ENCODE measurements at regions not wholly inside any gene's neighbourhood (a gene's known extent, or its start where the extent isn't known, plus 50 kb on each side); places are given as distances from the start of the nearest gene placed in this dataset.
A peak's percentile ranks its signal among the peaks of the same experiment; 100 is the strongest.

- TF ChIP-seq MXD4 (CRISPR knock-in tag; IDR thresholded peaks at IDR 0.05) = peak; percentile 43; the same call in 1 of the 2 replicates
- TF ChIP-seq ZNF607 (CRISPR knock-in tag; IDR thresholded peaks at IDR 0.05; ENCODE audit: borderline replicate concordance) = no peak
- TF ChIP-seq GMEB1 (CRISPR knock-in tag; IDR thresholded peaks at IDR 0.05; ENCODE audit: borderline replicate concordance) = peak; percentile 63; the same call in 1 of the 2 replicates
- TF ChIP-seq ZNF256 (CRISPR knock-in tag; conservative IDR thresholded peaks at IDR 0.05) = no peak
- 0 out of 2 replicates have a peak, but pooled peaks have one; percentile 7 for TF ChIP-seq ZNF816 (CRISPR knock-in tag; IDR thresholded peaks at IDR 0.05; ENCODE audit: borderline replicate concordance)
- no peak for TF ChIP-seq JUNB (CRISPR knock-in tag; IDR thresholded peaks at IDR 0.05; ENCODE audit: borderline replicate concordance)
- no peak; the same call in 1 of the 2 replicates for TF ChIP-seq ZSCAN9 (CRISPR knock-in tag; IDR thresholded peaks at IDR 0.05; ENCODE audit: borderline replicate concordance)
- no peak for TF ChIP-seq ZBTB49 (CRISPR knock-in tag; IDR thresholded peaks at IDR 0.05; ENCODE audit: borderline replicate concordance)
- no peak for TF ChIP-seq MTA3 (CRISPR knock-in tag; IDR thresholded peaks at IDR 0.05)
- TF ChIP-seq ZNF282 (IDR thresholded peaks at IDR 0.05; ENCODE audit: partially characterized antibody) = no peak
- peak; percentile 96 for TF ChIP-seq SALL1 (CRISPR knock-in tag; IDR thresholded peaks at IDR 0.05)
- TF ChIP-seq ZNF788 (CRISPR knock-in tag; IDR thresholded peaks at IDR 0.05; ENCODE audit: borderline replicate concordance) = no peak; the same call in 1 of the 2 replicates
- TF ChIP-seq ZC3H4 (CRISPR knock-in tag; IDR thresholded peaks at IDR 0.05; ENCODE audit: borderline replicate concordance) = no peak
- TF ChIP-seq, protein P1, sequence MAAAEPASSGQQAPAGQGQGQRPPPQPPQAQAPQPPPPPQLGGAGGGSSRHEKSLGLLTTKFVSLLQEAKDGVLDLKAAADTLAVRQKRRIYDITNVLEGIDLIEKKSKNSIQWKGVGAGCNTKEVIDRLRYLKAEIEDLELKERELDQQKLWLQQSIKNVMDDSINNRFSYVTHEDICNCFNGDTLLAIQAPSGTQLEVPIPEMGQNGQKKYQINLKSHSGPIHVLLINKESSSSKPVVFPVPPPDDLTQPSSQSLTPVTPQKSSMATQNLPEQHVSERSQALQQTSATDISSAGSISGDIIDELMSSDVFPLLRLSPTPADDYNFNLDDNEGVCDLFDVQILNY (CRISPR knock-in tag; conservative IDR thresholded peaks at IDR 0.05) = no peak
- no peak for TF ChIP-seq GTF2F1 (IDR thresholded peaks at IDR 0.05; ENCODE audit: low read length)
- TF ChIP-seq, protein P2, sequence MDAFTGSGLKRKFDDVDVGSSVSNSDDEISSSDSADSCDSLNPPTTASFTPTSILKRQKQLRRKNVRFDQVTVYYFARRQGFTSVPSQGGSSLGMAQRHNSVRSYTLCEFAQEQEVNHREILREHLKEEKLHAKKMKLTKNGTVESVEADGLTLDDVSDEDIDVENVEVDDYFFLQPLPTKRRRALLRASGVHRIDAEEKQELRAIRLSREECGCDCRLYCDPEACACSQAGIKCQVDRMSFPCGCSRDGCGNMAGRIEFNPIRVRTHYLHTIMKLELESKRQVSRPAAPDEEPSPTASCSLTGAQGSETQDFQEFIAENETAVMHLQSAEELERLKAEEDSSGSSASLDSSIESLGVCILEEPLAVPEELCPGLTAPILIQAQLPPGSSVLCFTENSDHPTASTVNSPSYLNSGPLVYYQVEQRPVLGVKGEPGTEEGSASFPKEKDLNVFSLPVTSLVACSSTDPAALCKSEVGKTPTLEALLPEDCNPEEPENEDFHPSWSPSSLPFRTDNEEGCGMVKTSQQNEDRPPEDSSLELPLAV (CRISPR knock-in tag; conservative IDR thresholded peaks at IDR 0.05; ENCODE audit: low read depth) = no peak
- TF ChIP-seq, protein P3, sequence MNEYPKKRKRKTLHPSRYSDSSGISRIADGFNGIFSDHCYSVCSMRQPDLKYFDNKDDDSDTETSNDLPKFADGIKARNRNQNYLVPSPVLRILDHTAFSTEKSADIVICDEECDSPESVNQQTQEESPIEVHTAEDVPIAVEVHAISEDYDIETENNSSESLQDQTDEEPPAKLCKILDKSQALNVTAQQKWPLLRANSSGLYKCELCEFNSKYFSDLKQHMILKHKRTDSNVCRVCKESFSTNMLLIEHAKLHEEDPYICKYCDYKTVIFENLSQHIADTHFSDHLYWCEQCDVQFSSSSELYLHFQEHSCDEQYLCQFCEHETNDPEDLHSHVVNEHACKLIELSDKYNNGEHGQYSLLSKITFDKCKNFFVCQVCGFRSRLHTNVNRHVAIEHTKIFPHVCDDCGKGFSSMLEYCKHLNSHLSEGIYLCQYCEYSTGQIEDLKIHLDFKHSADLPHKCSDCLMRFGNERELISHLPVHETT (CRISPR knock-in tag; conservative IDR thresholded peaks at IDR 0.05) = 0 out of 2 replicates have a peak, but pooled peaks have one; percentile 29
- TF ChIP-seq ATF3 (CRISPR knock-in tag; IDR thresholded peaks at IDR 0.05) = no peak
- peak; percentile 45; the same call in 1 of the 2 replicates for TF ChIP-seq KDM2A (CRISPR knock-in tag; IDR thresholded peaks at IDR 0.05; ENCODE audit: borderline replicate concordance, low read depth)
- no peak for TF ChIP-seq ZNF678 (CRISPR knock-in tag; IDR thresholded peaks at IDR 0.05)
- no peak for TF ChIP-seq HOXA7 (CRISPR knock-in tag; IDR thresholded peaks at IDR 0.05)
- TF ChIP-seq MXI1 (IDR thresholded peaks at IDR 0.05; ENCODE audit: borderline replicate concordance, low read depth, low read length) = no peak
- no peak for TF ChIP-seq PAWR (CRISPR knock-in tag; IDR thresholded peaks at IDR 0.05; ENCODE audit: borderline replicate concordance)
These were observed 101.8 kb upstream of the LARP1 start (continued) for GRCh38 chr5:154653418-154653763.
